Suppressor macrophage (primary cell): ENCODE measurements at regions not wholly inside any gene's neighbourhood (a gene's known extent, or its start where the extent isn't known, plus 50 kb on each side); places are given as distances from the start of the nearest gene placed in this dataset.
"Not testable (repeated sequence)": the region's sequence is repeated elsewhere in the genome, so short reads cannot be mapped to it uniquely, and the experiment has no call there.

ENCODE experiments used
- DNase-seq, 4 experiments: peaks; one replicate each; pipeline ENCODE4 v3.0.0-alpha.2; 2020 to 2022

DNA sequence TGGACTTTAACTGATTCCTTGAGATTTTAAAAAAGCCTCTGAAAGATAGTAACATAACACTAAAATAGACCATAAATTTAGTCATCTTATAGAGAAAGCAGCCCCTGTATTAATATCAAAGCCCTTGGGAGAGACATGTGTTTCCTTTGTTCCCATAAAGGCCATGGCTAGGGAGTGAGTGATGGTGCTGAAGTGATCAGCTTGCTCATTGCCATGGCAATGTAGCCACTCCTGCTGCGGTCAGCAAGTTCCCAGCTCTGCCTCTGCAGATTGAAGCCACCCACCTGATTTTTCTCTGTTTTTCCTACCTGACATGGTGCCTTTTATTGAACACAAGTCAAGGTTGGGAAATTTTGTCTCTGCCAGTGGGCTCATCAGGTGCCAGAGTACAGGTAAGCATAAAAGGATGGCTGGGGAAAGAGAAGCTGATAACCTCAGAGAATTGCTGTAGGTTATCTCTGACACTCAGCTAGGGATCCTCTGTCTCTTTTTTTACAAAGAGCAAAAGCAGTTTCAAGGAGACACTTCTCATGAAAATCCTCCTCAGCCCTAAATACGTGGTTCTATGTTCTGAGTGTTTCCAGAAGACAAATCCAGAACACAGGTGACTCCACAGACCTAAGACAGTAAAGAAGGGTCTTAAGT is 296.3 kb upstream of the NMUR2 start:
- no peak for DNase-seq

DNA sequence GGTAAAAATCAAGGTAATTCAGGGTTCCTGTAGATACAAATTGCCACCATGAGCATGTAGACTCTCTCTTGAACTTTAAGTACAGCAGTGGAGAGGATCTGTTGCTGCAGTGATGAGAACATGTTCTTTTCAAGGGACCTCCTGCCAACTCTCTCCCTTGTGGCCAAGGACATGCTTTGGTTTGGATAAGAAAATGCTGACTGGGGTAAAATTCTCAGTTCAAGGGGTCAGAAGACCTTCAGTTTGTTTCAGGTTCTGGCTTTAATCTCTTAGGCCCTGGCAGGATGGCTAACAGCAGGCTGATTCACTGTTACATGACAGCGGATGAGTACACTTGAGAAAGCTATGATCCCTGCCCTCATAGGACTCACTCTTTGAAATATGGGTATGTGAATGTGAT is 299.2 kb upstream of the NMUR2 start:
- no peak for DNase-seq

DNA sequence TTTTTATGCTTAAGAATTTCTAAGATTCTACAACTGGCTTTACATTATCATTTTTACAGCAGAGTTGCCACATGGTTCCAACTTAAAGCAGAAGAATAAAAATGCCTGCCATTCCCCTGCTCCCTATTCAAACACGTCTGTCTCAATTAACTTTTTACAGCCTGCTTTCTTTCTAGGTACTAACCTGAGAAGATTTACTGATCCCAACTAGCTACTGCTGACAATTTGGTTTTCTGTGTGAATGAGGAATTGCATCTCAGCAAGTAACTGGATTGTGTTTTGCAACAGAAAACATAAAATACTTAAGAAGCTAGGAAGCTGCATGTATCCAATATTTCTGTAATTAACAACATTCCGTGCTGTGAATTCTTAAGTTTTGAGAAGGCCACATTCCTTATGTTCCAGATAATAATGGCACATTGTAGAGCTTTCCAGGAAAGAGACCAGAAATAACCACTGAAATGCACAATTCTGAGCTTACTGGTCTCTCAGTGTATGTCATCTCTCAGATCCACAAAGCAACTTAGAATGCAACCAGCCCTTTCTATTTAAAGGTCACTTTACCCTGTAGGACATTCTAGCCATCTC is 306.8 kb upstream of the NMUR2 start:
- no peak for DNase-seq

DNA sequence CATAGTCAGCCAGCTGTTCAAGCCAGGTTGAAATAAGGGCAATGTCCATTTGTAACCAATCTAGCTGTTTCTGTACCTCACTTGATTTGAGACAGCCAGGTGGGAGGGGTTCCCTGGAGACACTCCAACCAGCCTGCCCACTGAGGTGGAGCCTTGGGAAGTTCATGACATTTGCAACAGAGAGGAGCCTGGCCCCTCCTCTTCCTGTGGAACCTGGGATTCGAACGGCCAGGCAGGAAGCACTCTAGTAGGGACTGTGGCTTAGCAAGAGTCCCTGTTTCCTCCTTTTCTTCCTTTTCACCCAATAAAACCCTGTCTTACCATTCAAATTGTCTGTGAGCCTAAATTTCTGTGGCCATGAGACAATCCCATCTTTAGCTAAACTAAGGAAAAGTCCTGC is 312.3 kb upstream of the NMUR2 start:
- DNase-seq, result no peak

DNA sequence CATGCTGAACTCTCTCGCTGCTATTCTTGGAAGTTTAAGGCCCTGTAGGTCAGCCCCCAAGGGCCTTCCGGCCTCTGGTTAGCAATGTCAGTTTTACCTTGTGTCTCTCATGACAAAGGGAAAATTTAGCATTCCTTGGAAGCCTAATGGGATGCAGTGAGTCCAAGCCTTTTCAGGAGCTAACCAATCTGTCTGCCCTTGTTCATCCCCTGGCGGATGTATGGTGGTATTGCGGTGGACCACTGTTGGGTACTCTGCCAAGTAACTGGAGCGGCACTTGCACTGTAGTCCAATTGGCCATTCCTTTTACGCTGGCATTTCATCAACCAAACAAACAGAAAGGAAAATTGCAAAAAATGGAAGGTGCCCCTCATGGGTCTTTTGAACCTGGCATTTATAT is 318.4 kb upstream of the NMUR2 start:
- DNase-seq, result no peak

DNA sequence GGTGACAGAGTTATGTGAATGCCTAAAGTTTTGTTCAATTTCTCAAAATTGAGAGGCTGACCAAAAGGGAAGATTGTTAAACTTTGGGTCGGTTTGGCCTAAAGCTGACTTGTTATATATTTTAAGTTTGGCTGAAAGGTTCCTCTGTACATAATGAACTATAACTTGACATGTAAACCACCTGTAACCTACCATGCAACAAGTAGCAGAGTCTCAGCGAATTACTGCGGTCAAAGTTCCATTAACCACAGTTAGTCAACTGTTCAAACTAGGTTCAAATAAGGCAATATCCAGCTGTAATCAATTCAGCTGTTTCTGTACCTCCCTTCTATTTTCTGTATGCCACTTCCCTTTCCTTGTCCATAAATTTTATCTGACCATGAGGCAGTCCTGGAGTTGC is 325.1 kb upstream of the NMUR2 start:
- no peak for DNase-seq

DNA sequence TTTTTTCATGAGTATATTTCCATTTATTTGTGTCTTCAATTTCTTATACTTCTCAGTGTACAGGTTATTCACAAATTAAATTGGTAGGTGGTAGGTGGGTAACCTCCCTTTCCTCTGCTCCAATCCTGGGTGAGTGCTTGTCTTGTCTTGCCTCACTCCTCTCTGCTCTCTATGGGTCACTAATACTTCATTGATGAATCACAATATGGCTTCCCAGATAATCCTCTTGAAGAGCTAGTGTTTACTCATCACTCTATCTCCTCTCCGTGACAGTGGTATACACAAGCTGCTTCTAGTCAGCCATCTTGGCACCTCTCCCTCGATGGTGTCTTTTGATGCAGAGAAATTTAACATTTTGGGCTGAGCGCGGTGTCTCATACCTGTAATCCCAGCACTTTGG is 331.8 kb upstream of the NMUR2 start:
- DNase-seq, result no peak

DNA sequence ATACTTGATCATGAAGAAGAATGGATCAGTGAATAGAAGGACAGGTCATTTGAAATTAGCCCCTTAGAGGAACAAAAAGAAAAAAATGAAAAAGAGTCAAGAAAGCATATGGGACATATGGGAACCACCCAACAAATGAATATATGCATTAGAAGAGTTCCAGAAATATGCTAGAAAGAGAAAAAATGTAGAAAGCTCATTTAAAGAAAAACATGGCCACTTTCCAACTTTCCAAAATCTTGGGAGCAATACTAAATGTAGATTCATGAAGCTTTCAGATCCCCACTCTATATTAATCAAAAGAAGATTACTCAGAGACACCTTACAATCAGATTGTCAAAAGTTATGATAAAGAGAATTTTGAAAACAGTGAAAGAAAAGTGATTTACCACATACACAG is 334.8 kb upstream of the NMUR2 start:
- no peak for DNase-seq

DNA sequence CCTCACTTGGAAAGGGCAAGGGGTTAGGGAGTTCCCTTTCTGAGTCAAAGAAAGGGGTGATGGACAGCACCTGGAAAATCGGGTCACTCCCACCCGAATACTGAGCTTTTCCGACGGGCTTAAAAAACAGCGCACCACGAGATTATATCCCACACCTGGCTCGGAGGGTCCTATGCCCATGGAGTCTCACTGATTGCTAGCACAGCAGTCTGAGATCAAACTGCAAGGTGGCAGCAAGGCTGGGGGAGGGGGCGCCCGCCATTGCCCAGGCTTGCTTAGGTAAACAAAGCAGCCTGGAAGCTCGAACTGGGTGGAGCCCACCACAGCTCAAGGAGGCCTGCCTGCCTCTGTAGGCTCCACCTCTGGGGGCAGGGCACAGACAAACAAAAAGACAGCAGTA is 336.0 kb upstream of the NMUR2 start:
- DNase-seq, result not testable (repeated sequence)

DNA sequence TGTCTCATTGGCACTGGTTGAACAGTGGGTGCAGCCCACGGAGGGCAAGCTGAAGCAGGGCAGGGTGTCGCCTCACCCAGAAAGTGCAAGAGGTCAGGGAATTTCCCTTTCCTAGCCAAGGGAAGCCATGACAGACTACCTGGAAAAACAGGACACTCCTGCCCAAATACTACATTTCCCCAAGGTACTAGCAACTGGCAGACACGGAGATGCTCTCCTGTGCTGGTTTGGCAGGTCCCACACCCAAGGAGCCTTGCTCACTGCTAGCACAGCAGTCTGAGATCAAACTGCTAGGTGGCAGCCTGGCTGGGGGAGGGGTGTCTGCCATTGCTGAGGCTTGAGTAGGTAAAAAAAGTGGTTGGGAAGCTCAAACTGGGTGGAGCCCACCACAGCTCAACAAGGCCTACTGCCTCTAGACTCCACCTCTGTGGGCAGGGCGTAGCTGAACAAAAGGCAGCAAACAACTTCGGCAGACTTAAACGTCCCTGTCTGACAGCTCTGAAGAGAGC is 382.7 kb upstream of the NMUR2 start:
- DNase-seq, result not testable (repeated sequence)

DNA sequence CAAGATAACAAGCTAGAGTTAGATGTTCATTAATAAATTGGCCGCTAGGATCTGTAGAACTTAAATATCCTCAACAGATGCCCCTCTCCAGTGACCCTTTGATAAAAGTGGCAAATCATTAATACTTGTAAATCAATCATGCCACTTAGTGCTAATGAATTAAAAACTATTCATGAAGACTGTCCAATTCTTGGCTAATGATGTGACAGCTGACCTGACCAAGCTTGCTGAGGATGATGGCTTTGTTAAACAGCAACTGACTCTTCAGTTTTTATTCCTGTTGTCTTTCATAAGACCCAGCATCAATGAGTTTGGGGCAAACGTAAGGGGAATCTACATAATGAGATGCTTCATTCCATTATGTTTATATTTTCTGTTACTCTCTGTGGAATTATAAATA is 396.8 kb upstream of the NMUR2 start:
- DNase-seq, result no peak

DNA sequence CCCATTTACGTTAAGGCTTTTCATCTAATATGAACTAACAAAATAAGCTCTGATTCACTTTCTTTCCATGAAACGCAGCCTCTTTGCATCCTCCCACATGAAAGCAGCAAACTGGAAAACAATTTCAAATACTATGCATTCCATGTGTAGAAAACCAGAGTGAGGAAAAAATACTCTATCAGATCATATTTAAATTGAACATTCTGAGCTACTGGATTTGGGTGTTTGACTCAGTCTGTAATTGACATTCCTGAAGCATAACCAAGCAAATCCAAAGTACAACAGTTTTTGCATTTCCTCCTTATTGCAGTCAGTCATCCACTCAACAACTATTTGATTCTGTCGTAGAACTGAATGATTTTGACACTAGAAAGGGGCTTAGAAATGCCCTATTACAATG is 399.1 kb upstream of the NMUR2 start:
- DNase-seq, result no peak

DNA sequence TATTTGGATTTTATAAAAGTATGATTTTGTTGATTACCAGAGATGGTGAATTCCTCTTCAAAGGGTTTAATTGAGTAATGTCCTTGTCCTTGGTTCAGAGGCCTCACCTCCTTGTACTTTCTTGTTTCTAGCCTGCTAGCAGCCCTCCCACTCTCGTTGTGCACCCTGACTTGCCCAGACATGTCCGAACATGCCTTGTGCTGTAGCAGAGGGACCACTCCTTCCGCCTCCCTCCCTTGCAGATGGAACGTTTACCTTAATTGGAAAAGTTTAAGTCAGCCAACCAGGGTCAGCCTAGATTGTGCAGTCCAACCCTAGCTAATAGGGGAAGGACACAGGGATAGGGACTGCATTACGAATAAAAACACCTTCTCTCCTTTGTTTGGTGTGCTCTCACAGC is 406.9 kb upstream of the NMUR2 start:
- no peak for DNase-seq

DNA sequence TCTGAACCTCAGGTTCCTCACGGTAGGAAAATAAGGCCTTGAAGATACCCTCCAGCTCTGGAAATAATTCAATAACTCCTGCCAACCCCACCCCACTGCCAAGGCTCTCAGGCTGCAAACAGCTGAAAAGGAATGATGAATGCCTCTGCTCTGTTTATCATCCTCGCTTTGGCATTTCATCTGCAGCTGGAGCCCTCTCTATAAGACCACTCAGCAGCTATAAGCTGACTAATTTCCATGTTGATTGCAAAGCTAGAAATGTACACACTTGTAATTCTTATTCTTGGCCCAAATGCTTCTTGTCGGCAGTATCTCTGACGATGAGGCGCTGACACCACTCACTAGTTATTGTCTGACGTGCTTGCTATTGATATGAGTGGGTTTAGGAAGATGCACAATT is 408.4 kb upstream of the NMUR2 start:
- no peak for DNase-seq

DNA sequence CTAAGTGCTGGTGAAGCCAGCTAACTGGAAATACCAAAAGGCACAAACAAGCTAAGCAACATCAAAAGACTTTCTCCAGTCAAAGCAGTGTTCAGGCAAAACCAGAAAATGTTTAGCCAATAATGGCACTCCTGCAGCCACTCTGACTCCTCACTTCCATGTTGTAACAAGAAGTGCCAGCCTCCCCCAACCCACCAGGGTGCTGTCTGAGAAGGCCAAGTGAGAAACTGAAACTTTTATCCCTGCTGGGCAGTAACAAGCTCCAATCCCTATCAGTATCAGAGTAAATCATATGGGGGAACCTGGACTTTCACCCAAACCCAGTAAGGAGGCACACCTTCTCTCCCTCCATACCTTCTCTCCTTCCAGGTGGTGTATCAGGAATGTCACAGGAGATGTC is 414.8 kb upstream of the NMUR2 start:
- no peak for DNase-seq

DNA sequence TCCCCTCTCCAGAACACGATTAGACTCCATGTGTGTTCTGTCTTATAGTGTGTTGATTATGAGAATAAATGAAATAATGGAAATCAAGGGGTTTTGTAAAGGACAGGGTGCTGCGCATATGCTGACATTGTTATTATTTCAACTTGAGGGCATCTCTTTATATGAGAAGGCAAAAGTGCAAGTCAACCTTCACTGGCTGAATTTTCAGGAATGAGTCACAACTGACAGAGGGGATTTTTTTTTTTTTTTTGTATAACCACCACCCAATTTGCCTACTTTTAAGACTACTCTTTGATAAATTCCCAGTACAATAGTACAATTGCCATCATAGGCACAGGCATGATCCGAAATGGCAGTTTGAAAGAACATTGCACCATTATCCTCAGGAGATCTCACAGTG is 419.2 kb upstream of the NMUR2 start:
- no peak for DNase-seq

DNA sequence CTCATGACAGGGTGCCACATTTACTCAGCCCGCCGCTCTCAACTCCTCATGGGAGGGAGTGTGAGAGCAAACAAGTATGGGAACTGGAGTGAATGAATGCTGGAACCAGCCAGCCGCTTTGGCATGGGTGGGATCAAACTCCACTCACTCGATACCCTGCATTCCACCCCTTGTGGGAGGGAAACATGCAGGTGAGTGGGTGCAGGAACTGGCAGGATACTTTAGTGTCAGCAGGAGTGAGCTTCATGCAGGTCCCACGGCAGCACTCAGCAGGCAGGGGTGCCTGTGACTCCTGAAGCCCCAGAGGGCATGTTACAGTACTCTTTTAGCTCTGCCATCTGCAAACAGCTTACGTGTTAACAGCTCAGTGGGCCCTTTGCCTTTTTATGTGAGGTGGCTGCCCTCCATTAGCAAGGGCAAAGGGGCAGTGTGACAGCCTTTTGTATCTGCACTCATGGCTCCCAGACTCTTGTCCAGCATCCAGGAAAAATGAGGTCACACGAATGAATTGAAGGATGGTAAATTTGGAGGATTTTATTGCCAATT is 433.2 kb upstream of the NMUR2 start:
- DNase-seq, result no peak

DNA sequence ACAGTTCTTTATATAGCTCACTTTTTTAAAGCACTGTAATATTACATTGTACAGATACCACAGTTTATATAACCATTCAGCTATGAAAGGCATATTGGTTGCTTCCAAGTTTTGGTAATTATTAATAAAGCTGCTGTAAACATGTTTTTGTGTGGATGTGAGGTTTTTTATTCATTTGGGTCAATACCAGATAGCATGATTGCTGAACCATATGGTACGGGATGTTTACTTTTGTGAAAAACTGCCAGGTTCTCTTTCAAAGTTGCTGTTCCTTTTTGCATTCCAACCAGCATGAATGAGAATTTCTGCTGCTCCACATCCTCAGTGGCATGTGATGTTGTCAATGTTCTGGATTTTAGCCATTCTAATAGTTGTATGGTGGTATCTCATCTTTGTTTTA is 439.6 kb upstream of the NMUR2 start:
- DNase-seq, result no peak

DNA sequence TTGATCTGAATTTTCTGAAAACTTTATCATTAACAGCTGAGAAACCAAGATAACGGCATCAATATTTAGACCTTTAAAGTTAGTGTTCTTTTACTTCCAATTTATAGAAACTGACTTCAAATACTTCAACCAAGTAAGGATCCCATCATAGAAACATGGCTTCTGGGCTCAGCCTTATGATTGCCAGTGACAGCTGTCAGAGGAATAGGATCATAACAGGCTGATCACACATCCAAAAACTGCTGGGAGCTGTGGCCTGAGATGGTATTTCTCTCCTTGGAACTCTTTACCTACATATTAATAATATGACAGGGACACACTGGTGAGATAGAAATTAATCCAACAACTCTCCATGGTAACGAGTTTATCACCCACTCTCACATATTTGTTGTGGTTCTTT is 448.3 kb upstream of the NMUR2 start:
- DNase-seq, result no peak

DNA sequence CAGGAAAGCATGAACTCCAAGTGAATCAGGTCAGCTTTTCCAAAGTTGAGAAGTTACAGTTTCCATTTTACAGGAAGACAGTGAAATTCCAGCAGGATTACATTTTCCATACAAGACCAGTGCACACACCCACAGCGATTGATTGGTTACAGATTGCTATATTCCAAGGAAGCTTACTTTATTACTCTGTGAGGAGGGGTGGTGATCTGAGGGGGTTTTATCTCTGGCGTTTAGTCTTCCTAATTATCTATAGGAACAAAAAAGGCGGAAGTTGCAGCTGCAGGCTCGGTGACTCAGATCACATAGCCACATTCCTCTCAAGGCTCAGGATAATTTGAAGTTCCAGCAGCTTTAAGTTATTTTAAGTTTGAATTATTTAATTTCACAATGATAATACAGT is 450.4 kb upstream of the NMUR2 start:
- DNase-seq, result no peak

DNA sequence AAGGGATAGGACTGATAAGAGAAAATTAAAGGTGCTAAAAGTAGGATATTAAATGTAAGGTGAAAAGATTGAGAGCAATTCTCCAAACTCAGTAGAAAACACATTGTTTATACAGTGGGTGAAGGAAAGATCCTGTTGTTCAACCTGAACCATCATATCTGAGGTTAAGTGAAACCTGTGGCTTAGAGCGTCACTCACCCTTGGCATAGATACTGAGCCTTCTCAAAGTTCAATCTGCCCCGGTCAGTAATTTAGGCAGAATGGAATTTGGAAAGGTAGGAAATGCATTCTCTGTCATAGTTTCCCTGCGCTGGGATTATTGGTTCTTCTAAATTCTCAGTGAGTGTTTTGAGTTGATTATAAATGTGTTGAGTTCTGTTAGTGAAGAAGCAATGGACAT is 456.2 kb upstream of the NMUR2 start:
- DNase-seq, result no peak

DNA sequence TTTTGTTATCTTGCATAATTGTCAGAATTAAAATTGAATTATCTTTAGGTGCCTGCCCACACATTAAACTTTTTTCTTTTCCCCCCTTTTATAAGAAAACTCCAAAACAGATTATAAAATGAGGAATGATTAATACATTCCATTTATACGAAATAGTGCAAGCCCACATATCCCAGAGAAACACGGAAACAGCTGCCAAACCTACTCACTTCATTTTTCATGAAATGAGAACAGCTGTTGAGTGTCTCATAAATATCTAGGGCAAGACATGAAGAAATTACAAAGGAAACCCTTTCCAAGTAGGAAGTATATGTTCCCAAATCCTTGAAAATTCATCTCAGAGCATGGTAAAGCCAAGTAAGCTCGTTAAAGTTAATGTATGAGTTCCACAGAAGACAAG is 459.4 kb upstream of the NMUR2 start:
- no peak for DNase-seq

DNA sequence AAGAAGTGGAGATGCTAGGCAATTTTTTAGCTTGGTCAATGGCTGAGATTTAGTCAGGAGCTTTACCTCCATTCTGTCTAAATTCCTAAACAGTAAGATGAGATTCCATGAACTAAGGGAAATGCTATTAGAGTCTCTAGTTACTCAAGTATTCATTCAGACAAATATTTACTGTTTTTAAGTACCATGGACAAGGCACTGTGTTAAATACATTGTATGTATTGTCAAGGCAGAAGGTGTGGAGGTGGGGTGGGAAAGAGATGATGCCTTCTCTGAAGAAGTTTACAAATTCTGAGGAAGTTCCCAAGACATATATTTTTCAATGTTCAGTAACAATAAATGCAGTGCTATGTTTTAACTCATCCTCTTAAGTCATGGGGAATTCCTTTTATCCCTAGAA is 459.9 kb upstream of the NMUR2 start:
- DNase-seq, result no peak

DNA sequence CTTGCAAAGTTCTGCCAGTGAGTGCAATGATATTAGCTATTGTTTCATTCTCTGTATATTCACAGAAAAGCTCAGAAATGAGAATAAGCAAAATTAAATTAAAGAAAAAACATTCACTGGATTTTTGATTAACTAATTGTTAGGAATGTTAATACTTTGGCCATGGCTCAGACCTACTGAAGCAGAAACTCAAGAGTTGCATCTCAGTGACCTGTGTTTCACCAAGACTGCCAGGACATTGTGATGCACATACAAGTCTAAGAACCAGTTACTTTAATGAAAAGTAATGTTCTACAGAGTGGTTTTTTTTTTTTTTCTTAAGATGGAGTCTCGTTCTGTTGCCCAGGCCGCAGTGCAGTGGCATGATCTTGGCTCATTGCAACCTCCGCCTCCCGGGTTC is 464.9 kb upstream of the NMUR2 start:
- no peak for DNase-seq

DNA sequence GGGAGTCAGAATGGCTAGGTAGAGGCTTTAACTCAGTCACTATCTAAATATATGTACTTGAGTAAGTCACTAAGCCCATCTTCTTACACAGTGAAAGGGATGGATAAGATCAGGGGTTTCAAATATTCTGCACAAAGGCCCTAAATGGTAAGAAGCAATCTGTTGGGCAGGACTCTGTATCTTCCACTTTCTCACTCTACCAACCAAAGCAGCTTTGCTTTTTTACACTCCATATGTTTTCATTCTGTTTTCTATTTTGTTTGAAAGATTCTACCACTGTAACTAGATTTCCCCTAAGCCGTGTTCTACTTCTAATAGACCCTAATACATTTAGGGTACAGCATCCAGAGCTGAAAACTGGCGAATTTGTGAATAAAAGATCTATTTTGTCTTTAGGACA is 477.5 kb upstream of the NMUR2 start:
- DNase-seq, result no peak
